Glutamatergic neuron (in vitro differentiated cells): ENCODE measurements at regions not wholly inside any gene's neighbourhood (a gene's known extent, or its start where the extent isn't known, plus 50 kb on each side); places are given as distances from the start of the nearest gene placed in this dataset.

Experiments
- DNase-seq: peaks from one replicate; pipeline ENCODE4 v3.0.0; 2022
- H3K27ac Mint-ChIP-seq: one replicate; pipeline ENCODE4 v1.8.0; 2020; ENCODE audit warnings: mild to moderate bottlenecking, mixed read lengths, inconsistent platforms; ENCODE audit not compliant: unreplicated experiment
- H3K27me3 Mint-ChIP-seq: one replicate; pipeline ENCODE4 v1.8.0; 2020; ENCODE audit warnings: mild to moderate bottlenecking, moderate library complexity, mixed read lengths, inconsistent platforms; ENCODE audit not compliant: unreplicated experiment
- H3K36me3 Mint-ChIP-seq: one replicate; pipeline ENCODE4 v1.8.0; 2020; ENCODE audit warnings: mild to moderate bottlenecking, mixed read lengths, inconsistent platforms; ENCODE audit not compliant: unreplicated experiment
- H3K4me1 Mint-ChIP-seq: one replicate; pipeline ENCODE4 v1.8.0; 2020; ENCODE audit warnings: mild to moderate bottlenecking, low read depth, mixed read lengths, inconsistent platforms; ENCODE audit not compliant: unreplicated experiment
- H3K4me3 Mint-ChIP-seq: one replicate; pipeline ENCODE4 v1.8.0; 2020; ENCODE audit warnings: mild to moderate bottlenecking, mixed read lengths, inconsistent platforms; ENCODE audit not compliant: unreplicated experiment
- H3K9me3 Mint-ChIP-seq: one replicate; pipeline ENCODE4 v1.8.0; 2020; ENCODE audit warnings: mild to moderate bottlenecking, moderate library complexity, mixed read lengths, inconsistent platforms; ENCODE audit not compliant: unreplicated experiment
- TF ChIP-seq, protein P1 (sequence below): fragments of 200-600 bp; sonication (generic); IDR thresholded peaks from one replicate; pipeline ENCODE4 v1.5.0; 2021; ENCODE audit not compliant: partially characterized antibody, unreplicated experiment

DNA sequence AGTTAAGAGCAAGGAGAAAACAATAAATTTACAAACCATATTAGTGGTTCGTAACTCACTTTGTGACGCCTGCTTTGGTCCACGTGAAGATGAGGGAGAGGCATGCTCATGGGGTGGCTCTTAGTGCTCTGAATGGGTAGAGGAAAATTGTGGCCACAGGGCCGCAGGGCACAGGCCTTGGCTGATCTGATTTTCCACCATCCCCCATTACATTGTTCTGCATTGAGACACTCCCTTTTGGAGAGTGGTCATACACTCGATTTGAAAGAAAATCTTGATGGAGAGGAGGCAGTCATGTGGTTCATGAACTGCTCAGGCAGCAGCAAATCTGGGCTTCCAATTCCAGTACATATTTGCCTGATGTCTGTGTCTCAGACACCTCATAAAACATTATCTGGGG lies 815.2 kb downstream of the UQCRFS1 start:
- Mint-ChIP-seq H3K27me3 (no peaks in the 10 kb centered on the region), H3K4me3 (no peak overlapping the region), H3K27ac (no peak overlapping the region), H3K36me3 (no peaks in the 10 kb centered on the region), H3K9me3 (peaks cover 3% of the 10 kb centered on the region), H3K4me1 (peaks cover 5% of the 10 kb centered on the region)
- DNase-seq, result no peak
- TF ChIP-seq, protein P1, sequence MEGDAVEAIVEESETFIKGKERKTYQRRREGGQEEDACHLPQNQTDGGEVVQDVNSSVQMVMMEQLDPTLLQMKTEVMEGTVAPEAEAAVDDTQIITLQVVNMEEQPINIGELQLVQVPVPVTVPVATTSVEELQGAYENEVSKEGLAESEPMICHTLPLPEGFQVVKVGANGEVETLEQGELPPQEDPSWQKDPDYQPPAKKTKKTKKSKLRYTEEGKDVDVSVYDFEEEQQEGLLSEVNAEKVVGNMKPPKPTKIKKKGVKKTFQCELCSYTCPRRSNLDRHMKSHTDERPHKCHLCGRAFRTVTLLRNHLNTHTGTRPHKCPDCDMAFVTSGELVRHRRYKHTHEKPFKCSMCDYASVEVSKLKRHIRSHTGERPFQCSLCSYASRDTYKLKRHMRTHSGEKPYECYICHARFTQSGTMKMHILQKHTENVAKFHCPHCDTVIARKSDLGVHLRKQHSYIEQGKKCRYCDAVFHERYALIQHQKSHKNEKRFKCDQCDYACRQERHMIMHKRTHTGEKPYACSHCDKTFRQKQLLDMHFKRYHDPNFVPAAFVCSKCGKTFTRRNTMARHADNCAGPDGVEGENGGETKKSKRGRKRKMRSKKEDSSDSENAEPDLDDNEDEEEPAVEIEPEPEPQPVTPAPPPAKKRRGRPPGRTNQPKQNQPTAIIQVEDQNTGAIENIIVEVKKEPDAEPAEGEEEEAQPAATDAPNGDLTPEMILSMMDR, result no peak

- Mint-ChIP-seq H3K36me3 (no peaks in the 10 kb centered on the region), H3K4me3 (no peak overlapping the region), H3K27me3 (no peaks in the 10 kb centered on the region), H3K4me1 (peaks cover 5% of the 10 kb centered on the region), H3K9me3 (peaks cover 3% of the 10 kb centered on the region), H3K27ac (no peak overlapping the region)
- DNase-seq, result no peak
- TF ChIP-seq, protein P1, result no peak
Measured at GRCh38 chr19:28397306-28397705, 815.6 kb downstream of the UQCRFS1 start.

- Mint-ChIP-seq H3K27ac (no peak overlapping the region), H3K4me1 (peaks cover 5% of the 10 kb centered on the region), H3K9me3 (peaks cover 3% of the 10 kb centered on the region), H3K36me3 (no peaks in the 10 kb centered on the region), H3K27me3 (no peaks in the 10 kb centered on the region), H3K4me3 (no peak overlapping the region)
- TF ChIP-seq, protein P1, result no peak
- DNase-seq, result no peak
Measured at GRCh38 chr19:28396287-28396831, 816.6 kb downstream of the UQCRFS1 start.

DNA sequence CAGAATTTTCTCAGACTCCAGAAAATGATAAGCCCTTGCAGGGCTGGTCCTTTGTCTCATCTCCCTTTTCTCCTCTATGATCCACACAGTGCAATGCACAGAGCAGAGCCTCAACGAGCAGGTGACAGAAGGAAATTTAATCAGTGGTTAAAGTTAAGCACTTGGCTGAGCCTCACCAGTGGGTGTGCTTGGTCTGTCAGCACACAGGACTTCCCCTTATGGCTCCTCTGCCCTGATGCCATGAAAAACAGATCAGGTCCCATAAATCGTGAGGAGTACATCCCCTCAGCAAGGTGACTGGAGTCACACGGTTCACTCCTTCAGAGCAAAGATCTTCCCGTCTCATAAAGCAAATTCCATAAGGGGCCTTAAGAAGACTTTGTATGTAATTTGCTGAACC lies 818.2 kb downstream of the UQCRFS1 start:
- H3K4me1 Mint-ChIP-seq, result peaks cover 5% of the 10 kb centered on the region
- TF ChIP-seq, protein P1, result no peak

GRCh38 chr19:28393574-28394336 lies 819.2 kb downstream of the UQCRFS1 start:
- Mint-ChIP-seq H3K4me3 (no peak overlapping the region), H3K27ac (no peak overlapping the region), H3K27me3 (no peaks in the 10 kb centered on the region), H3K36me3 (no peaks in the 10 kb centered on the region), H3K9me3 (peaks cover 2% of the 10 kb centered on the region), H3K4me1 (peaks cover 5% of the 10 kb centered on the region)
- TF ChIP-seq, protein P1, result no peak
- no peak for DNase-seq

More for the DNA sequence above, 818.2 kb downstream of the UQCRFS1 start:
- Mint-ChIP-seq H3K27ac (no peak overlapping the region), H3K36me3 (no peaks in the 10 kb centered on the region), H3K27me3 (no peaks in the 10 kb centered on the region), H3K4me3 (no peak overlapping the region), H3K9me3 (peaks cover 5% of the 10 kb centered on the region)
- DNase-seq, result no peak
